ENCODE measurements at regions not wholly inside any gene's neighbourhood (a gene's known extent, or its start where the extent isn't known, plus 50 kb on each side); places are given as distances from the start of the nearest gene placed in this dataset.
"Not testable (repeated sequence)": the region's sequence is repeated elsewhere in the genome, so short reads cannot be mapped to it uniquely, and the experiment has no call there.

GRCh38 chr12:123062681-123063486, 82.4 kb downstream of the ARL6IP4 start:
- DNase-seq (ENCODE audit: low read depth in 1 of 2, low spot score in 1 of 2), result no peak

- no peak for DNase-seq (ENCODE audit: low read depth in 1 of 2, low spot score in 1 of 2)
These were observed 81.1 kb downstream of the ARL6IP4 start for GRCh38 chr12:123061441-123062205.

- DNase-seq (ENCODE audit: low read depth in 1 of 2, low spot score in 1 of 2), result no peak
These were observed 79.0 kb downstream of the ARL6IP4 start for GRCh38 chr12:123059500-123059899.

- DNase-seq (ENCODE audit: low read depth in 1 of 2, low spot score in 1 of 2), result no peak
These were observed 78.5 kb downstream of the ARL6IP4 start for GRCh38 chr12:123058980-123059379.

- DNase-seq (ENCODE audit: low read depth in 1 of 2, low spot score in 1 of 2), result no peak
These were observed 78.0 kb downstream of the ARL6IP4 start for GRCh38 chr12:123058481-123058880.

GRCh38 chr12:123057513-123058265, 77.2 kb downstream of the ARL6IP4 start:
- no peak for DNase-seq (ENCODE audit: low read depth in 1 of 2, low spot score in 1 of 2)

GRCh38 chr12:123056709-123057108, 76.2 kb downstream of the ARL6IP4 start:
- no peak for DNase-seq (ENCODE audit: low read depth in 1 of 2, low spot score in 1 of 2)

GRCh38 chr12:123056053-123056452, 75.6 kb downstream of the ARL6IP4 start:
- DNase-seq (ENCODE audit: low read depth in 1 of 2, low spot score in 1 of 2), result no peak

- no peak for DNase-seq (ENCODE audit: low read depth in 1 of 2, low spot score in 1 of 2)
These were observed 74.8 kb downstream of the ARL6IP4 start for GRCh38 chr12:123055281-123055766.

GRCh38 chr12:123054371-123054770, 73.9 kb downstream of the ARL6IP4 start:
- no peak for DNase-seq (ENCODE audit: low read depth in 1 of 2, low spot score in 1 of 2)

GRCh38 chr12:123051556-123051955, 71.1 kb downstream of the ARL6IP4 start:
- no peak for DNase-seq (ENCODE audit: low read depth in 1 of 2, low spot score in 1 of 2)

GRCh38 chr12:123050913-123051312, 70.4 kb downstream of the ARL6IP4 start:
- no peak for DNase-seq (ENCODE audit: low read depth in 1 of 2, low spot score in 1 of 2)

- no peak for DNase-seq (ENCODE audit: low read depth in 1 of 2, low spot score in 1 of 2)
These were observed 69.9 kb downstream of the ARL6IP4 start for GRCh38 chr12:123050331-123050831.

- DNase-seq (ENCODE audit: low read depth in 1 of 2, low spot score in 1 of 2), result no peak
These were observed 69.1 kb downstream of the ARL6IP4 start for GRCh38 chr12:123049398-123050240.

- DNase-seq (ENCODE audit: low read depth in 1 of 2, low spot score in 1 of 2), result not testable (repeated sequence)
These were observed 67.4 kb downstream of the ARL6IP4 start for GRCh38 chr12:123047892-123048291.

GRCh38 chr12:123047289-123047688, 66.8 kb downstream of the ARL6IP4 start:
- DNase-seq (ENCODE audit: low read depth in 1 of 2, low spot score in 1 of 2), result no peak

GRCh38 chr12:123046431-123046830, 66.0 kb downstream of the ARL6IP4 start:
- no peak for DNase-seq (ENCODE audit: low read depth in 1 of 2, low spot score in 1 of 2)

GRCh38 chr12:123045678-123046077, 65.2 kb downstream of the ARL6IP4 start:
- DNase-seq (ENCODE audit: low read depth in 1 of 2, low spot score in 1 of 2), result no peak

GRCh38 chr12:123044351-123044750, 63.9 kb downstream of the ARL6IP4 start:
- DNase-seq (ENCODE audit: low read depth in 1 of 2, low spot score in 1 of 2), result no peak

- peak; percentile 42 to 53 for DNase-seq (ENCODE audit: low read depth in 1 of 2, low spot score in 1 of 2)
These were observed 63.1 kb downstream of the ARL6IP4 start for GRCh38 chr12:123043536-123044001.
